A549 (cell line): ENCODE measurements at regions not wholly inside any gene's neighbourhood (a gene's known extent, or its start where the extent isn't known, plus 50 kb on each side); places are given as distances from the start of the nearest gene placed in this dataset.

Experiments
- CHD4 ChIP-seq: fragments of 200-600 bp; sonication (generic); IDR thresholded peaks from 2 replicates; pipeline ENCODE4 v1.6.1; 2016; ENCODE audit warnings: antibody characterized with exemption, mild to moderate bottlenecking, borderline replicate concordance
- CTCF ChIP-seq: fragments of >200 bp; sonication (Bioruptor Twin); formaldehyde crosslinking; IDR thresholded peaks from 3 replicates; pipeline ENCODE4 v1.5.1; 2016
- ELK1 ChIP-seq: fragments of 150-350 bp; IDR thresholded peaks from 2 replicates; pipeline ENCODE4 v1.6.1; 2014; ENCODE audit warnings: low read depth, mild to moderate bottlenecking, low read length
- EP300 ChIP-seq, 2 experiments: fragments of >200 bp; sonication (Bioruptor Twin); formaldehyde crosslinking; IDR thresholded peaks; 2 replicates in 1 of 2; 3 replicates in 1 of 2; pipeline ENCODE4 v1.6.1; 2016 to 2017
- HMGXB4 ChIP-seq: fragments of 250-450 bp; sonication (Bioruptor Pico); IDR thresholded peaks from 2 replicates; pipeline ENCODE4 v1.5.0; 2021; ENCODE audit warnings: mild to moderate bottlenecking, moderate library complexity, borderline replicate concordance
- HOXA7 ChIP-seq: fragments of 250-450 bp; sonication (Bioruptor Pico); IDR thresholded peaks from 2 replicates; pipeline ENCODE4 v1.5.0; 2020; ENCODE audit warnings: mild to moderate bottlenecking, moderate library complexity
- JUN ChIP-seq, 2 experiments: fragments of >200 bp; sonication (Bioruptor Twin); formaldehyde crosslinking; IDR thresholded peaks; 2 replicates in 1 of 2; 3 replicates in 1 of 2; pipeline ENCODE4 v1.6.1; 2016 to 2017
- MYC ChIP-seq: IDR thresholded peaks from 2 replicates; pipeline ENCODE4 v1.6.1; 2012; ENCODE audit warnings: mild to moderate bottlenecking, inconsistent platforms, low read length, improper control_type of control experiment, borderline replicate concordance
- PBX3 ChIP-seq: IDR thresholded peaks from 2 replicates; pipeline ENCODE4 v1.6.1; 2012
- PHF8 ChIP-seq: fragments of 200-600 bp; sonication (generic); IDR thresholded peaks from 2 replicates; pipeline ENCODE4 v1.6.1; 2016; ENCODE audit warnings: low read depth, mild to moderate bottlenecking, antibody characterized with exemption, moderate library complexity, borderline replicate concordance
- POLR2A ChIP-seq: IDR thresholded peaks from 2 replicates; pipeline ENCODE4 v1.6.1; 2012; ENCODE audit warnings: mild to moderate bottlenecking, low read length
- RCOR1 ChIP-seq: fragments of 150-350 bp; IDR thresholded peaks from 2 replicates; pipeline ENCODE4 v1.6.1; 2014; ENCODE audit warnings: antibody characterized with exemption, low read length, low read depth
- REST ChIP-seq: fragments of 200-600 bp; sonication (generic); IDR thresholded peaks from 2 replicates; pipeline ENCODE4 v1.6.1; 2016; ENCODE audit warnings: antibody characterized with exemption, mild to moderate bottlenecking, moderate library complexity

GRCh38 chr3:118380576-118380975 lies 654.1 kb downstream of the IGSF11 start:
- TF ChIP-seq EP300 (IDR thresholded peaks at IDR 0.05) (no peak), RCOR1 (no peak), POLR2A (no peak), CTCF (no peak), PHF8 (no peak), MYC (no peak), PBX3 (no peak), HOXA7 (CRISPR knock-in tag) (no peak), HMGXB4 (CRISPR knock-in tag) (no peak), JUN (IDR thresholded peaks at IDR 0.05) (no peak), ELK1 (no peak), REST (no peak), CHD4 (no peak)
